ENCODE measurements at regions not wholly inside any gene's neighbourhood (a gene's known extent, or its start where the extent isn't known, plus 50 kb on each side); places are given as distances from the start of the nearest gene placed in this dataset.
A peak's percentile ranks its signal among the peaks of the same experiment; 100 is the strongest.

DNA sequence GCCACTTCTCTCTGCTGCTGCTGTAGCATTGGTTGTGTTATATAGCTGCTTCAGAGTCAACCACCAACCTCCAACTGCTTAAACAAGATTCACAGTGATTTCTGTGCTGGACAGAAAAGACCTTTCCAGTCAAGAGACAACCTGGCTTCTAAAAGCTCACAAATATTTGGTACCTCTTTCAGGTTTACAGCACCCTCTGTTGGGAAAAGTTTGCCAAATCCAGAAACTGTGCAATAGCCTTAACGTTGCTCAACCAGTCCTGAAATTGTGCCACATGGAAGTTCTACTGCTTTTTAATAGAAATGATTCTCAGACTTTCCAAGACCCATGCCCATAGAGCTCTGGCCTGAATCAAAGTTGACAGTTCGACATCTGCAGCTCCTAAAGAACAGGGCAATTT, 842.1 kb upstream of the HTR2C start:
- Histone ChIP-seq H3K36me3 (ENCODE audit: low read depth) (no peaks in the 10 kb centered on the region), H3K27ac (ENCODE audit: poor library complexity, severe bottlenecking) (no peak overlapping the region), H3K4me3 (ENCODE audit: severe bottlenecking) (no peak overlapping the region), H3K4me1 (ENCODE audit: insufficient read depth, poor library complexity, severe bottlenecking) (no peaks in the 10 kb centered on the region), H3K27me3 (ENCODE audit: insufficient read depth, poor library complexity, severe bottlenecking) (no peaks in the 10 kb centered on the region), H3K9me3 (ENCODE audit: severe bottlenecking) (no peaks in the 10 kb centered on the region)
- TF ChIP-seq, protein P1, sequence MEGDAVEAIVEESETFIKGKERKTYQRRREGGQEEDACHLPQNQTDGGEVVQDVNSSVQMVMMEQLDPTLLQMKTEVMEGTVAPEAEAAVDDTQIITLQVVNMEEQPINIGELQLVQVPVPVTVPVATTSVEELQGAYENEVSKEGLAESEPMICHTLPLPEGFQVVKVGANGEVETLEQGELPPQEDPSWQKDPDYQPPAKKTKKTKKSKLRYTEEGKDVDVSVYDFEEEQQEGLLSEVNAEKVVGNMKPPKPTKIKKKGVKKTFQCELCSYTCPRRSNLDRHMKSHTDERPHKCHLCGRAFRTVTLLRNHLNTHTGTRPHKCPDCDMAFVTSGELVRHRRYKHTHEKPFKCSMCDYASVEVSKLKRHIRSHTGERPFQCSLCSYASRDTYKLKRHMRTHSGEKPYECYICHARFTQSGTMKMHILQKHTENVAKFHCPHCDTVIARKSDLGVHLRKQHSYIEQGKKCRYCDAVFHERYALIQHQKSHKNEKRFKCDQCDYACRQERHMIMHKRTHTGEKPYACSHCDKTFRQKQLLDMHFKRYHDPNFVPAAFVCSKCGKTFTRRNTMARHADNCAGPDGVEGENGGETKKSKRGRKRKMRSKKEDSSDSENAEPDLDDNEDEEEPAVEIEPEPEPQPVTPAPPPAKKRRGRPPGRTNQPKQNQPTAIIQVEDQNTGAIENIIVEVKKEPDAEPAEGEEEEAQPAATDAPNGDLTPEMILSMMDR (IDR thresholded peaks at IDR 0.05; ENCODE audit: poor library complexity, severe bottlenecking), result peak; percentile 24
- ATAC-seq (ENCODE audit: low read depth), result no peak
- no peak for DNase-seq (ENCODE audit: low spot score)

DNA sequence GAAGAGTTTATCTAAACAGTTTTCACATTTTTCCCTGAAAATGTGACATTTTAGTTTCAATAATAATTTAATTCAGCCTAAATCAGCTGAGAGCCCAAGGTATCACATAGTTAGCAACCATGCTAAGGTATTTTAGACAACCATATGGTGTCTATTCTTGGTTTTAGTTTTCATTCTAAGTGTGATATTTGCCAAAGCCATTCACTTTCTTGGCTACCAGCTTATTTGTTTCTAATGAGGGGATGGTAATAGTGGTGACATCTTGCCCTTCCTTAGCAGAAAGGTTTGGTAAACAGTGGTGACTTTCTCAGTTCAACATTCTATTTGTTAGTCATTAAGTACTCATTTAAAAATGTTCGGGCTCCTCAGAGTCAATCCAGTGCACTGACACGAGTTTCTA, 854.9 kb upstream of the HTR2C start:
- Histone ChIP-seq H3K9me3 (ENCODE audit: severe bottlenecking) (no peaks in the 10 kb centered on the region), H3K36me3 (ENCODE audit: low read depth) (no peaks in the 10 kb centered on the region), H3K4me3 (ENCODE audit: severe bottlenecking) (no peak overlapping the region), H3K27ac (ENCODE audit: poor library complexity, severe bottlenecking) (no peak overlapping the region), H3K4me1 (ENCODE audit: insufficient read depth, poor library complexity, severe bottlenecking) (no peaks in the 10 kb centered on the region), H3K27me3 (ENCODE audit: insufficient read depth, poor library complexity, severe bottlenecking) (no peaks in the 10 kb centered on the region)
- TF ChIP-seq, protein P1 (IDR thresholded peaks at IDR 0.05; ENCODE audit: poor library complexity, severe bottlenecking), result no peak
- ATAC-seq (ENCODE audit: low read depth) (no peak), DNase-seq (ENCODE audit: low spot score) (no peak)

DNA sequence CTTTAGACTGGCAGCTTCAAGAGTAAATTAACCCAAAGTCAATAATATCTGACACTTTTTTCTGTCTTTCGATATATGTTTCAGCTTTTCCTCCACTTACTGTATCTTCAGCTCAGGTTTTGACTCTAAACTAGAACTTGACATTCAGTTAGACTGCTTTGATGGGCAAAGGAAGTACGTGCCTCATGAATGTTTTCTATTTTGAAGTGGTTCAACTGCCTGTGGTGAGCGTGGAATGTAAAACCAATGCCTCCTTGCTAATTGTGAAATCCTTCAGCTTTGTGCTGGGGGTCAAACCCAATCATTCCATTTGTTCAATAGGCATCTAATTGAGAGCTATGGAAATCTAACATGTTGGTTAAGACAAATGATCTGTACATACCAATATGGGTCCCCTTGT, 857.0 kb upstream of the HTR2C start:
- H3K4me3 ChIP-seq (ENCODE audit: severe bottlenecking), result no peak overlapping the region
- no peaks in the 10 kb centered on the region for H3K36me3 ChIP-seq (ENCODE audit: low read depth)
- ATAC-seq (ENCODE audit: low read depth) (no peak), DNase-seq (ENCODE audit: low spot score) (no peak)
- no peaks in the 10 kb centered on the region for H3K4me1 ChIP-seq (ENCODE audit: insufficient read depth, poor library complexity, severe bottlenecking)
- no peaks in the 10 kb centered on the region for H3K9me3 ChIP-seq (ENCODE audit: severe bottlenecking)
- no peaks in the 10 kb centered on the region for H3K27me3 ChIP-seq (ENCODE audit: insufficient read depth, poor library complexity, severe bottlenecking)
- TF ChIP-seq, protein P1 (IDR thresholded peaks at IDR 0.05; ENCODE audit: poor library complexity, severe bottlenecking), result no peak
- no peak overlapping the region for H3K27ac ChIP-seq (ENCODE audit: poor library complexity, severe bottlenecking)

DNA sequence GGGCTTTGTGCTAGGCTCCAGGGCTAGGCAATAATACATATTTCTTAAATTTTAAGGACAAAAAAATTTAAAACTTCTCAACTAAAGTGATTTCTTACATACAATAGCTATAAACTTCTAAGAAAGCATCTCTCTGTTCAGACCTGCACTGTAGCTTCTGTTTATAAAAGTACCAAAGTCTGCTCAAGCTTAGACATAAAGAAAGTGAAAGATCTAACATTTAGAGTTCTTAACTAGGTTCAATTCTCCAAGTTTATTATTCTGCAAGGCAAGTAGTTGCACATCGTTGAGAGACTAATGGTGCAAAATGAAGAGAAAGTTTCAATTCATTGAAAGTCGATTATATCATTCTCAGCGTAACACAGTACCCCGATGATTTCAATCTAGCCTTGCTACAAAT, 857.4 kb upstream of the HTR2C start:
- Histone ChIP-seq H3K36me3 (ENCODE audit: low read depth) (no peaks in the 10 kb centered on the region), H3K27ac (ENCODE audit: poor library complexity, severe bottlenecking) (no peak overlapping the region), H3K9me3 (ENCODE audit: severe bottlenecking) (no peaks in the 10 kb centered on the region), H3K4me3 (ENCODE audit: severe bottlenecking) (no peak overlapping the region), H3K4me1 (ENCODE audit: insufficient read depth, poor library complexity, severe bottlenecking) (no peaks in the 10 kb centered on the region), H3K27me3 (ENCODE audit: insufficient read depth, poor library complexity, severe bottlenecking) (no peaks in the 10 kb centered on the region)
- no peak for DNase-seq (ENCODE audit: low spot score)
- ATAC-seq (ENCODE audit: low read depth), result no peak
- TF ChIP-seq, protein P1 (IDR thresholded peaks at IDR 0.05; ENCODE audit: poor library complexity, severe bottlenecking), result no peak

DNA sequence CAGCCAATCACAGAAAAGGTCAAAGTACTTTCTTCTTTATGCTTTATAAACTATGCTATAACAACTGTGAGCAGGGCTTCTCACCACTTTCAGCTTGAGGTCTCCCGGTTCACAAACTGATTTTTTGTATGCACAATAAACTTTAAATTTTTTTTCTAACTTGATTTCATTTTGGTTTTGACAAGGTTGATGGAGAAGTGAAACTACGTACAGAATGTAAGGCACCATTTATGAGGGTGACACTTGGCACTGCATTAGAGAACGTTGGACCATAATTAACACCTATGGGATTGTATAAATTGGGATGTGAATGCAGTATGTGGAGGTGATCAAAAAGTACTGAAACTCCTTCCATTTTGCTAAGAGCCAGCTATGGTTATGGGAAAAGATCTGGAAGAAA, 857.9 kb upstream of the HTR2C start:
- H3K4me3 ChIP-seq (ENCODE audit: severe bottlenecking), result no peak overlapping the region
- H3K9me3 ChIP-seq (ENCODE audit: severe bottlenecking), result no peaks in the 10 kb centered on the region
- no peak overlapping the region for H3K27ac ChIP-seq (ENCODE audit: poor library complexity, severe bottlenecking)
- DNase-seq (ENCODE audit: low spot score) (no peak), ATAC-seq (ENCODE audit: low read depth) (no peak)
- no peaks in the 10 kb centered on the region for H3K36me3 ChIP-seq (ENCODE audit: low read depth)
- TF ChIP-seq, protein P1 (IDR thresholded peaks at IDR 0.05; ENCODE audit: poor library complexity, severe bottlenecking), result no peak
- H3K4me1 ChIP-seq (ENCODE audit: insufficient read depth, poor library complexity, severe bottlenecking), result no peaks in the 10 kb centered on the region
- H3K27me3 ChIP-seq (ENCODE audit: insufficient read depth, poor library complexity, severe bottlenecking), result no peaks in the 10 kb centered on the region

Data from RWPE2 (cell line).